ENCODE measurements at regions not wholly inside any gene's neighbourhood (a gene's known extent, or its start where the extent isn't known, plus 50 kb on each side); places are given as distances from the start of the nearest gene placed in this dataset.

DNA sequence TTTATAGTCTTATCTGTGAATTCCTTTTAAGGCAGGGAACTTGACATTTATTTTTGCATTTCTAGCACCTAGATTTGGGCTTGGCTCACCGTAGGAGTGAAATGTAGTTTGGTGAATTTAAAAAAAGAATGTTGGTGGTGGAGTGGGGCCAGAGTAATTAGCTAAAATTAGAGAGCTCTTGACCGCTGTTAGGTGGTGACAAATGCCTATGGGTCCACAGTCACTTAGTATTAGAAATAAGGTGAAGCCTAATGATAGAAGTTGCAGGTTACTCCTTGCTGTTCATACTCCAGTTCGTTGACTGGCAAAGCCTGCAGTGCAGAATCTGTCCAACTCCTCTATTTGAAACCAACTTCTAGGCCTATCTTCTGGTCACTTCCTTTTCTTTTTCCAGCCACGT, 318.8 kb upstream of the NRIP1 start:
- ATAC-seq (peak; percentile 34 to 60), DNase-seq (no peak)
- intact Hi-C loops (cut with DNase I), result loop anchor here in 1 of 2 donors (10.0 kb wide), 1 partner anchor 159 kb away; no protein-coding TSS in a partner anchor

DNA sequence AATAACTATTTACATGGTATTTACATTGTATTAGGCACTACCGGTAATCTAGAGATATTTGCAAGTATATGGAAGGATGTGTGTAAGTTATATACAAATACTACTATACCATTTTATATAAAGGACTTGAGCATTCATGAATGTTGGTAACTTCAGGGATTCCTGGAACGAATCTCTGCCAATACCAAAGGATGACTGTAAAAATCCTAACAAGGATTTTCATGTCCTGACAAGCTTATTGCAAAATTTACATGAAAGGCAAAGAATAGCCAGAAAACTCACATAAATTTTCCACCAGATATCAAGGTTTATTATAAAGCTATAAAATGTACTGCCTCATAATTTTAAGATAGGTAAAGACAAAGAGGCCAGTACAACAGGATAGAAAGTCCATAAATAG, 325.2 kb upstream of the NRIP1 start:
- DNase-seq (no peak), ATAC-seq (no peak)
- intact Hi-C loops (cut with DNase I), result no loop called here

DNA sequence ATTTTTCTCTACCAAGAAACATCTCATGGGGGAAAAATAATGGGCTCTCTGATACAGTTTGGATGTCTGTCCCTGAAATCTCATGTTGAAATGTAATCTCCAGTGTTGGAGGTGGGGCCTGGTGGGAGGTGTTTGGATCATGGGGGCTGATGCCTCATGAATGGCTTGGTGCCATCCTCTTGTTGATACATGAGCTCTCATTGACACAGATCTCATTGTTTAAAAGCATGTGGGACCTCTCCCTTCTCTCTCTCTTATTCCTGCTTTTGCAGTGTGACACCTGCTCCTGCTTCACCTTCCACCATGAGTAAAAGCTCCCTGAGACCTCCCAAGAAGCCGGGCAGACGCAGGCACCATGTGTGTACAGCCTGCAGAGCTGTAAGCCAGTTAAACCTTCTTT, 332.5 kb upstream of the NRIP1 start:
- DNase-seq (no peak), ATAC-seq (no peak)
- intact Hi-C loops (cut with DNase I), result no loop called here

DNA sequence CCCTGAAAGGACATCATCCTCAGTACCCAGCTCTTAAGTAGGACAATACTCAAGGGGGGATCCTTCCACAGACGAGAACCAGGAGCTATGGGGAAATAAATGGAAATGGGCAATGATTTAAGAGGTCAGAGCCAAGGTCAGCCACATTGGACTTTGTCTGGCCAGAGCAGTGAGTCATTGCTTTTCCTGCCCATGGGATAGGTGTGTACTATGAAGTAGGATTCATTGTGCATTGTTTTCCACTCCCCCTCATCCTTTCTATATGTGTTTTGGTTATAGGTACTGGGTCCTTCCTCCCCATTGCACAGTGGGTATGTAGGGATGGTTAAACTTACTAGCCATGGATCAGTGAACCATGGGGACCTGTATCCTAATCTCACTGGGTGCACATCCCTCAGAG, 328.9 kb upstream of the USP25 start:
- DNase-seq (no peak), ATAC-seq (no peak)
- intact Hi-C loops (cut with DNase I), result no loop called here

DNA sequence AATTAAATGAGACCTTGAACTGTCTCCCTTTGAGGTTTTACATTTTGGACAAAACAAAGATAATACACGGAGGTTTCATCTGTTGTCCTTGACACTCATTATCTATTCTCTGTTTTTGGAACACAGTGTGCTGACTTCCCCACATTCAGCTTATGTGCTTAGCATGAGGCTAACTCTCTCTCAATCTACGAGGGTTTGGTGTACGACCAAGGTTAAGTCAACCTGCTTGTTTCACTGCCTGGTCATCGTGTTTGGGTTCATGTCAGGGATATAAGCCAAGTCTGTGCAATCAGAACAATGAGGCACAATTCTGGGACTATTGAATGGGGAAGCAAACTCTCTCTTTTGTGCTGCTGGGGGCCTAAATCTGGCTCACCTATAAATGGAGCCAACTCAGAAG, 328.5 kb upstream of the USP25 start:
- DNase-seq, result no peak
- ATAC-seq, result no peak
- intact Hi-C loops (cut with DNase I), result no loop called here

DNA sequence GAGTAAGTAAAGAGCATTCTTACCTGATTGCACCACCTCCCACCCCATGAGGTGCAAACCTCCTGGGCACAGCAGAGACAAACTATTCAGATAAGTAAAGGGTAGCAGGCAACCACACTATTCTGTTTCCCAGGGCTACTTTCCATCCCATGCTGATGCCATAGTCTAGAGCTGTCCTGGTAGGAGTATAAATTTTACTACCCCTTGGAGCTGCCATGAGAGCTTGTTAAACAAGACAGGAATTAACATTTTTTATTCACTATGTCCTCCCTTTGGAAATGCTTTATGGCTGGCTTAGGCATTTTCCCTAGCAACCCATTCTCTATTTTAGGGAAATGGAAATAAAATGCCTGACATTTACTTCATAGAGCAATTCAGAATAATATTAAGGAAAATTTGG, 324.6 kb upstream of the USP25 start:
- intact Hi-C loops (cut with DNase I), result no loop called here
- ATAC-seq (no peak), DNase-seq (no peak)

DNA sequence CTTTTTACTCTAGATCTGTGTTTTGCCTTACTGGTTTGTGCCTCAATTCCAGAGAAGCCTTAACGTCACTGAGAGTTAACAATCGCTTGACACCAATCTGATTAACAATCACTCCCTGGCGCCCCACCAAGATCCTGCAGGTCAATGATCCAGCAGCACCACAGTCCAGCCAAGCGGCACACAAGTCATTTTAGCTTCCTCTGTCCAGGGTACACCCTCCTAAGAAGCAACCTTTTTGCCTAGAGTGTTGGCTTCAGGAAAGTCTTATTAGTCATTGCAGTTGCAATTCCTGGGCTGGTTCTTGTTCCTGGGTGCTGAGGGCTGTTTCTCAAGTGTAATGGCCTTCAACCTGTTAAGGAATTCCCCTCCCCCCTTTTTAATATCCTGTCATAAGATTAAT, 323.0 kb upstream of the USP25 start:
- intact Hi-C loops (cut with DNase I), result no loop called here

DNA sequence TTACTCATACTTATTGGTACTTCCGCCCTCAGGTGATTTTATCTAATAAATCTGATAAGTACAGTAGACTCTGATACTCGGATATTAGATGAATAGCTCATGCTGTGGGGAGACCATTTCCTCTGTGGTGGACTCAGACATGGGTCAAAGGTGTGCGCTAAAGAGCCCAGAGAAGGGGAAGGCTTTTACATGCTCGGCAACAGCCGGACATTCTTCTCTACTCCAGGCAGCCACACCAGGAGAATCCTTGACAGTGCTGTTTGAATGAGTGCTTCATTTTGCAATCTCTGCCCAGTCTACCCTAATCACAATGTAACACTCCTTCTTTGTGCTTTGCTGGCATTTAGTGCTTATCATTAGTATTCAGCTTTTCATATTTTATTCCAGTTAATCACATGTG, 322.2 kb upstream of the USP25 start:
- DNase-seq, result no peak
- no peak for ATAC-seq
- intact Hi-C loops (cut with DNase I), result no loop called here

More for the DNA sequence above, 323.0 kb upstream of the USP25 start:
- no peak for ATAC-seq
- DNase-seq, result no peak

DNA sequence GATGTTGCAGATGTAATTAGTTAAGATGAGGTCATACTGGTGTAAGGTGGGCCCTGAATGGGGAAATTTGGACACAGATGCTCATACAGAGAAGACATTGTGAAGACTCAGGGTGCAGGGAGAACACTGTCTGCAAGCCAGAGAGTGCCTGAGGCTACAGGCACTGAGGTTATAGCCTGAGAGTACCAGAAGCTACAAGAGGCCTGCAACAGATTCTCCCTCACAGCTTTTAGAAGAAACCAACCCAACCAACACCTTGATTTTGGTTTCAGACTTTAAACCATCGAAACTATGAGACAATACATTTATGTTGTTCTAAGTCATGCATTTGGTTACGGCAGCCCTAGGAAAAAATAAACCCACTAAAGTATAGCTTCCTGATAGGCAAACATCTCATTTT, 321.7 kb upstream of the USP25 start:
- no peak for DNase-seq
- ATAC-seq, result no peak
- intact Hi-C loops (cut with DNase I), result no loop called here

DNA sequence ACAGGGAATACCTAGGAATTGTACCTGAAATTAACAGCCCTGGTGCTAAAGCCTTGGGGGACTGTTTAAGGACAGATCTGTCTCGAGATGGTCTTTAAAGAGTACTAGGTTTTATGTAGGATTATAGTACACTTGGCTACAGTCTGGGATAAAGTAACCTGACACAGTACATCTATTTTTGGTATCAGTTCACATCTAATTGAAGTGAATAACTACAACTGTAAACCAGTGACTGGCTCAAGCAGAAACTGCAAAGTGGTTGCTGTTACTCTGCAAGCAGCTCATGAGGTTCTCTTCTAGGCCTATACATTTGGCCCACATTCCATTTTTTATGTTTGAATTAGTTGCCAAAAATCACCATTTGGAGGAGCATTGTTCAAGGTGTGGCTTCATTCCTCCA, 320.8 kb upstream of the USP25 start:
- intact Hi-C loops (cut with DNase I), result no loop called here
- DNase-seq (no peak), ATAC-seq (no peak)

DNA sequence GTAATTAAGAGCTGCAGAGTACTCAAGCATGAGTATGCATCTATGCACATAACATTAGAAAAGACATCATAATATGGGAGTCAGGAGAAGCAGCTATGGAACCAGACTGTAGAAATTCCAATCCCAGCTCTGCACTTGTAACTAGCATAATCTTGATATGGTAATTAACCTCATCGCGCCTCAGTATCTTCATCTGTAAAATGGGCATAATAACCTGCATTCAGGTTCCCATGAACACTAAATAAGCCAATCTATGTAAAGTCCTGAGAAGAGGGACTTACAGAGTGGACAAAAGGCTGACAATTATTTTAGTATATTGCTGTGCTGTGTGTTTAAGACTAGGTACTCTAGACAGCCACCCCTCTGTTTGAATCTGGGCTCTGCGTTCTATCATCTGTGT, 318.9 kb upstream of the USP25 start:
- DNase-seq (no peak), ATAC-seq (no peak)
- intact Hi-C loops (cut with DNase I), result no loop called here

DNA sequence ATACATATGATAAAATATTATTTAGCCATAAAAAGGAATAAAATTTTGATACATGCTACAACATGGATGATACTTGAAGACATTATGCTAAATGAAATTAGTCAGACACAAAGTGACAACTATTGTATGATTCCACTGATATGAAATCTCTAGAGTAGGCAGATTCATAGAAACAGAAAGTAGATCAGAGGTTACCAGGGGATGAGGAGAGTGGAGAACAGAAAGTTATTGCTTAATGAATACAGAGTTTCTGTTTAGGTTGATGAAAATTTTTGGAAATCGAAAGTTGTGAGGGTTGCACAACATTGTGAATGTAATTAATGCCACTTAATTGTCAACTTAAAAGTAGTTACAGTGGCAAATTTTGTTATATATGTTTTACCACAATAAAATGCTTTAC, 315.7 kb upstream of the USP25 start:
- intact Hi-C loops (cut with DNase I), result no loop called here
- ATAC-seq (no peak), DNase-seq (no peak)

DNA sequence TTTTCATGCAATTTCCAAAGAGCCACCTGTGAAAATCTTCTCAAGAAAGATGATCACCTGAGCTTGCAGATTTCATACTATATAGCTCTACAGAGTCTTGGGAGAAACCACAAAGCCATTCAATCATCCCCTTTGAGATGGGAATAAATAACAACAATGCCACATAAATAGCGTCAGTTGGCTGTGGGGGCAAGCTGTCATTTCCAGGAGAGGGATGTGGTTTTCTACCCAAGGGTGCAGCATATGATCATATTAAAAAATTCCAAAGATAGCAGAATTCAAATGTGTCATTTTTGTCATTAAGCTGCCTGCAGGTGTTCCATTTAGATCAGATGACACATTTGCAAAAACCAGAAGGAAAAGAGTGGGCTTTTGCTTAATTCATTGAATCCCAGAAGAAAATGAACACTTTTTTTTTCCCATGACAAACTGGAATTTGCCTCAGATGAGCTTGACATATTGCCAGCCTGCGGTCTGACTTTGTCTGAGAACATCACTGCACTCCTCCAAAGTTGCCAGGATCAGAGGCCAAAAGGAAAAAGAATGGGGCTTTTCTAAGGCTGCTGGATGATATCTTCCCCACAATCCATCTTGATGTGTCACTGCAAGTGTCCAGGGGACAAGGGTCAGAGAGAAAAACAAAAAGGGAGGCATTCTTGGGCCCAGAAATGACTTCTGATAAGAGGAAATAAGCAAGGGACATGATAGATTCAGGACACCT, 314.1 kb upstream of the USP25 start:
- DNase-seq, result no peak
- intact Hi-C loops (cut with DNase I), result no loop called here
- ATAC-seq, result peak in 1 of 2 donors; percentile 33

DNA sequence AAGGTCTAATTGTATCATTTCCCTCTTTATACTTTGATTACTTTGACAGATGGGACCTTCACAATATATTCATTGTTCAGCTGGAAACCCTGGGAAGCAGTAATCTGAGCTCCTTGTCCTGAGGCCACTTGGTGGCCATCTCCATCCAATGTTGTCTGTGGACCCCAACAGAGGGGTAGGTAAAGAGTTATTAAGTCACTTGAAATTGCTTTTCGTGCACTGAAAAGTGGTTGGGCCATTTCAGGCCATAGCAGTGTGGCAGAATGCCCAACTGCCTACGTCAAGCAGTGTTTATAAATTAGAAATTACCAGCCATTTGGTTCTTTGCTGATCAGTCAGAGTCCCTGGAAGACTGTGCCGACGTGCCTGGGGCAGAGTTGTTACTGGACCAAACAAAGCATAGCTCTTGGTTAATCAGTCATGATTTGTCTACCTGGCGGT, 308.3 kb upstream of the USP25 start:
- no peak for ATAC-seq
- intact Hi-C loops (cut with DNase I), result no loop called here
- no peak for DNase-seq

DNA sequence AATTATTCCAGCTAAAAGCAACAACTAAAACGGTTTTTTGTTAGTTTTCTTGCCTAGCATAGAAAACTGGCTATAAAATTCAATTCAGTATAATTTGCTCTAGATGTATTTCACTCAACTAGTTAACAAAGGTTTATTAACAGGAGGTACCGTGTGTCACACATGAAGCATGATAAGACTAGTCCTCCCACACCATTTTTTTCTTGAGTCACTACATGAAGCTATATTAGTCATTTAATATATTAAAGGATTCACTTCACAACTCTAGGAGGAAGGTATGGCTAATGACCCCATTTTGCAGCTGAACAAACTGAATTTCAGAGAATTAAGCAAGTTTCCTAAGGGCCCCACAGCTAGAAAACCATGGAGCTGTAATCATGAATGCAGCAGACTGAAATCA, 307.8 kb upstream of the USP25 start:
- ATAC-seq (peak in 1 of 2 donors; percentile 72), DNase-seq (no peak)
- intact Hi-C loops (cut with DNase I), result no loop called here

DNA sequence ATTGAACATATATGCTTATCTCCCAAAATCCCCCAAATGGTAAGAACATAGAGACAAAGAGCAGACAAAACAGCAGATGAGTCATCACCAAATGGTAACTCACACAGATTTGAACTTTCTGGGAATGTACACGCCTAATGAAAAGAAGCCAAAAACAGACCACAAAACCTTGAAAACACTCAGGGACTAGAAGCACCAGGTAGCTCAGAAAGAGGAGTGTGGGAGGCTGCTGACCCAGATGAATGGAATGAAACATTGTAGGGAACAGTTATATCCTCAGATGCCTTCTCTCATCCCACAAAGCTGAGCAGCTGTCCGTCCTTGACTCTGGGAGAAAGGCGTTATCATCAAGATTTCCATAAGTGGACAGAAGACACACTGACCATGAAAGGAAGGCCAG, 307.0 kb upstream of the USP25 start:
- ATAC-seq (peak in 1 of 2 donors; percentile 88), DNase-seq (no peak)
- intact Hi-C loops (cut with DNase I), result no loop called here

DNA sequence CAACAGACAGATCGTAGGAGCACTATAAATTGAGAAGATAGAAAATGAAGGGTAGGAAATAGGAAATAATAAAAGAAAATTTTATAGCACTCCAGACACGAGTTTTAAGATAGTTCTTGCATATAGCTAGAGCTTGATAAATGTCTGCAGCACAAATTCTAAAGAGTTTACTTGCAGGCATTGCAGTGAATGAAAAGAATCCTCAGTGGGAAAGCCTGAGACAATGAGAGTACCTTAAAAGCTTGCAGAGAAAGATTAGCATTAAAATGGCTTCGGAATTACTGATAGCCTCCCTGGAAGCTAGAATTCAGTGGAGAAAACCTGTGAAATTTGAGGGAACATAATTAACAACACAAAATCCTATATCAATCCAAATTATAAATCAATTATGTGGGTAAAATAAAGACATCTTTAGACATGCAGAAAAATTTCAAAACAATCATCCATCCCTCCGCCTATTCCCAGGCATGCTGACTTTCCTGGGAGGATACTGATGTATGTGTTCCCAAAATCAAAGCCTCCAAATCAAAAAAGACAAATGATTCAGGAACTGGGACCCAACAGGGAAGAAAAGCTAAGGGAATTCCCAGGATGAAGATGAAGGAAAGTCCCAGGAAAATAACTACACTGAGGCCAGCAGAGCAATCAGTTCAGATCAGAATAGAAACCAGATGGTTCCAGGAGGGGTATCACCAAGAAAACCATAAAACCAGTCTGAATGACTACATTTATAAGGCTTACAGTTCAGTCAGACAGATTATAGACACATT, 305.9 kb upstream of the USP25 start:
- no peak for ATAC-seq
- intact Hi-C loops (cut with DNase I), result no loop called here
- no peak for DNase-seq

DNA sequence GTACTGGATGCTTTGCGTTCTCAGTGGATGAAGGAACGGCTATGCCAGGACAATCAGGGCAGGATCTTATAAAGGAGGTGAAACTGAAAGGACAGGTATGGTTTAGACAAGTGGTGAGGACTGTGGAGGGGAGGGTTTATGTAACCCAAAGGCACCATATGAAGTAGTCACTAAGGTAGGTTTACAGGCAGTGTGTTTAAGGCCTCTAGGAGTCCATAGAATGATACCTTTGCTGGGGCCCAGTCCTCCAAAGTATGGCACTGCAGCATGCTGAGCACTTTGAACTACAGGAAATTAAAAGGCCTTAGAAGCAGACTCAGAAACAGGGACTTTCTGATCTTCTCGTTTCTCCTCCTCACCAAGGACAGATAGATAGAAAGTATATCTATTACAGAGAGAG, 304.7 kb upstream of the USP25 start:
- intact Hi-C loops (cut with DNase I), result no loop called here
- DNase-seq (no peak), ATAC-seq (no peak)

DNA sequence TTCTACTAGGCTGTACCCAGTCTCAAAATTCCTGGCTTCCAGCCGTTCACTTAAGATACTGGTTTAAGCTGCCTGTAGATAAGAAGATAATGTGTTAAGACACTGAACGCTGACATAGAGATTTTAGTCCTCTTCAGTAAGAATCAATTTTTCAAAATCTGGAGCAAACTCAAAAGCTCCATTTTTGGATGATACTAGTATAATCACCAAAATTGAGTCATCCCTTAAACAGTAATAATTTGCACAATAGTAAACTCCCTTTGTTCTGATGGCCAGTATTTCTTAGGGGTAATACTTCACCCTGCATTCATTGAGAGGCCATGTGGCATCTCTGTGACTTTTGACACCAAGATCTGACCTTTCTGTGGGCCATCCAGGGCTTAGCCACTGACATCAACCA, 299.8 kb upstream of the USP25 start:
- no peak for DNase-seq
- intact Hi-C loops (cut with DNase I), result no loop called here
- no peak for ATAC-seq

DNA sequence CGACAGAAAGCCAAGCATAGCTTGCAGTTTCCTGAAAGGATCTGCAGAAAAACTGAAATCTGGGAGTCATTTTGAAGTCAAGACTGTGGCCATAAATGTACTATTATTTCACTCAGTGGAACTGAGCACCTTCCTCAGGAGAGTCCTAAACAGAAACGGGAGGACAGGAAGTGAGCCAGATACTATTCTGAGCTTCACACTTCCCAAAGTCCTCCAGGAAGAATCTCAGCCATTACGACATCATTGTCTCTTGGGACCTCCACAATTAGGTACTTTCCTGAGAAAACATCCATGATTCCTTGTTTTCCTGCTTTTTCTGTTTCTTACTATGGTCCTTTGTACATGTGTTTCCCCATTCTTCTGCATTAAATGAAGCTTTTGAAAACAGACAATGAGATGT, 299.2 kb upstream of the USP25 start:
- DNase-seq, result no peak
- peak in 1 of 2 donors; percentile 32 for ATAC-seq
- intact Hi-C loops (cut with DNase I), result no loop called here

DNA sequence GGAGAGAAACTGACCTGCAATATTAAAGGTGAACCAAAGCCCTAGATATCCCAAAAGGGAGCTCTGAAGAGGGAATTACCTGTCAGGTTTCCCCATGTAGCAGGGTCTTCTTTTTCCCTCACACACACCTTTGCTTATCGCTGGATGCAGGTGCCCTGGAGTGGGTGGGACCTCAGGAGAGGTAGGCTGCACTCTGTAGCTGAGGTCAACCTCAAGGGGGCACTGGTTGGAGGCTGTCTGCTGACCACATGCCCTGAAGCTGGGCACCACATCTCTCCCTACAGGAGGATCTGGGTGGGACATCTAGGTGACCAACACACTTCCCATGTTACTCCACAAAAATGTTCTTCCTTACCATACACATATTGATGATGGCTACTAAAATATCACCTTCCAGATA, 298.7 kb upstream of the USP25 start:
- intact Hi-C loops (cut with DNase I), result no loop called here
- ATAC-seq, result no peak
- no peak for DNase-seq
